Erythroblast (primary cell): ENCODE measurements at regions not wholly inside any gene's neighbourhood (a gene's known extent, or its start where the extent isn't known, plus 50 kb on each side); places are given as distances from the start of the nearest gene placed in this dataset.

Experiments
- GATA1 ChIP-seq: IDR thresholded peaks from 2 replicates; pipeline ENCODE4 v1.6.1; 2011; ENCODE audit warnings: low read depth, mild to moderate bottlenecking, control low read depth, low read length, moderate library complexity
- POLR2A ChIP-seq: IDR thresholded peaks from 2 replicates; pipeline ENCODE4 v1.6.1; 2011; ENCODE audit warnings: mild to moderate bottlenecking, low read length

- TF ChIP-seq POLR2A, result no peak
- no peak for TF ChIP-seq GATA1
These were observed 85.7 kb upstream of the BET1 start for GRCh38 chr7:94089806-94090205.
